HEK293T (cell line): ENCODE measurements at regions not wholly inside any gene's neighbourhood (a gene's known extent, or its start where the extent isn't known, plus 50 kb on each side); places are given as distances from the start of the nearest gene placed in this dataset.

Experiments
- CTCF ChIA-PET: fragments of 350-600 bp; formaldehyde crosslinking; extraction: SDS; loops from one replicate; lab custom pipeline; 2021; ENCODE audit warnings: antibody characterized with exemption, inconsistent platforms; lab: Yijun Ruan, JAX
- POLR2A ChIA-PET: fragments of 350-600 bp; formaldehyde crosslinking; extraction: SDS; loops from one replicate; lab custom pipeline; 2020; ENCODE audit warnings: antibody characterized with exemption, inconsistent platforms; lab: Yijun Ruan, JAX
- DNase-seq: peaks from one replicate; pipeline ENCODE4 v3.0.0; 2012; ENCODE audit warnings: mixed read lengths; ENCODE audit errors: extremely low spot score
- ARNT ChIP-seq: fragments of 450-650 bp; IDR thresholded peaks from 2 replicates; pipeline ENCODE4 v1.6.1; 2017; ENCODE audit warnings: mild to moderate bottlenecking
- BHLHE40 ChIP-seq: fragments of 450-650 bp; IDR thresholded peaks from 2 replicates; pipeline ENCODE4 v1.6.1; 2016; ENCODE audit warnings: mild to moderate bottlenecking, moderate library complexity, borderline replicate concordance
- CTBP1 ChIP-seq: fragments of 450-650 bp; IDR thresholded peaks from 2 replicates; pipeline ENCODE4 v1.6.1; 2016; ENCODE audit warnings: borderline replicate concordance
- ELF4 ChIP-seq: fragments of 450-650 bp; IDR thresholded peaks from 2 replicates; pipeline ENCODE4 v1.6.1; 2017; ENCODE audit warnings: antibody characterized with exemption
- FOXA1 ChIP-seq: fragments of 450-650 bp; IDR thresholded peaks from 2 replicates; pipeline ENCODE4 v1.6.1; 2016; ENCODE audit warnings: mild to moderate bottlenecking
- FOXK2 ChIP-seq: fragments of 450-650 bp; IDR thresholded peaks from 2 replicates; pipeline ENCODE4 v1.6.1; 2016; ENCODE audit warnings: mild to moderate bottlenecking
- FOXM1 ChIP-seq: fragments of 450-650 bp; IDR thresholded peaks from 2 replicates; pipeline ENCODE4 v1.6.1; 2017; ENCODE audit warnings: mild to moderate bottlenecking, borderline replicate concordance
- HDGF ChIP-seq: fragments of 450-650 bp; IDR thresholded peaks from 2 replicates; pipeline ENCODE4 v1.6.1; 2017; ENCODE audit warnings: antibody characterized with exemption, borderline replicate concordance
- L3MBTL2 ChIP-seq: fragments of 450-650 bp; conservative IDR thresholded peaks from 2 replicates; pipeline ENCODE4 v1.6.1; 2016; ENCODE audit warnings: mild to moderate bottlenecking
- LEF1 ChIP-seq: fragments of 450-650 bp; IDR thresholded peaks from 2 replicates; pipeline ENCODE4 v1.6.1; 2017; ENCODE audit warnings: mild to moderate bottlenecking, borderline replicate concordance
- NFRKB ChIP-seq: fragments of 450-650 bp; IDR thresholded peaks from 2 replicates; pipeline ENCODE4 v1.6.1; 2016; ENCODE audit warnings: mild to moderate bottlenecking, moderate library complexity
- PKNOX1 ChIP-seq: fragments of 450-650 bp; IDR thresholded peaks from 2 replicates; pipeline ENCODE4 v1.6.1; 2016
- SP1 ChIP-seq: fragments of 450-650 bp; IDR thresholded peaks from 2 replicates; pipeline ENCODE4 v1.6.1; 2017
- SUZ12 ChIP-seq: fragments of 450-650 bp; IDR thresholded peaks from 2 replicates; pipeline ENCODE4 v1.6.1; 2016; ENCODE audit warnings: mild to moderate bottlenecking
- TARDBP ChIP-seq: fragments of 450-650 bp; IDR thresholded peaks from 2 replicates; pipeline ENCODE4 v1.6.1; 2016
- ZNF384 ChIP-seq: fragments of 450-650 bp; IDR thresholded peaks from 2 replicates; pipeline ENCODE4 v1.6.1; 2016

- CTCF ChIA-PET = no interaction called here
- POLR2A ChIA-PET = no interaction called here
Measured at GRCh38 chr18:10068766-10069567, 155.2 kb downstream of the VAPA start.

GRCh38 chr18:10070561-10071000 is 156.8 kb downstream of the VAPA start:
- no peak for DNase-seq
- TF ChIP-seq ARNT = no peak
- no peak for TF ChIP-seq SP1
- TF ChIP-seq PKNOX1 = no peak
- TF ChIP-seq NFRKB = no peak
- TF ChIP-seq L3MBTL2 = no peak
- TF ChIP-seq FOXM1 = no peak
- no peak for TF ChIP-seq HDGF
- no peak for TF ChIP-seq BHLHE40
- no peak for TF ChIP-seq FOXA1
- CTCF ChIA-PET = no interaction called here
- POLR2A ChIA-PET = no interaction called here

More at GRCh38 chr18:10068766-10069567, 155.2 kb downstream of the VAPA start:
- no peak for DNase-seq
- no peak for TF ChIP-seq ELF4
- TF ChIP-seq L3MBTL2 = no peak
- TF ChIP-seq ARNT = no peak
- TF ChIP-seq SUZ12 = no peak
- no peak for TF ChIP-seq BHLHE40
- no peak for TF ChIP-seq FOXM1
- TF ChIP-seq CTBP1 = no peak
- no peak for TF ChIP-seq HDGF
- no peak for TF ChIP-seq LEF1
- no peak for TF ChIP-seq PKNOX1
- no peak for TF ChIP-seq ZNF384

- CTCF ChIA-PET = interaction anchor here (0.6 kb wide), 1 partner anchor 32 kb away, joined by 3 read pairs; no protein-coding TSS in a partner anchor
- POLR2A ChIA-PET = no interaction called here
Measured at GRCh38 chr18:10072671-10073175, 158.9 kb downstream of the VAPA start.

GRCh38 chr18:10074110-10074509 is 160.3 kb downstream of the VAPA start:
- POLR2A ChIA-PET = no interaction called here
- CTCF ChIA-PET = no interaction called here
- DNase-seq = no peak
- no peak for TF ChIP-seq FOXM1
- no peak for TF ChIP-seq SP1
- TF ChIP-seq FOXK2 = no peak
- no peak for TF ChIP-seq ZNF384
- TF ChIP-seq LEF1 = no peak
- TF ChIP-seq BHLHE40 = no peak
- no peak for TF ChIP-seq TARDBP
- no peak for TF ChIP-seq PKNOX1
- no peak for TF ChIP-seq CTBP1
- no peak for TF ChIP-seq NFRKB

More at GRCh38 chr18:10072671-10073175, 158.9 kb downstream of the VAPA start:
- TF ChIP-seq CTBP1 = no peak
- no peak for TF ChIP-seq FOXM1
- TF ChIP-seq SP1 = no peak
- no peak for TF ChIP-seq ZNF384
- no peak for TF ChIP-seq ARNT
- no peak for TF ChIP-seq SUZ12
- no peak for DNase-seq

- ChIA-PET CTCF (no interaction called here), POLR2A (no interaction called here)
- no peak for TF ChIP-seq HDGF
- DNase-seq = no peak
Measured at GRCh38 chr18:10074728-10075127, 160.9 kb downstream of the VAPA start.

- DNase-seq = no peak
- ChIA-PET CTCF (no interaction called here), POLR2A (no interaction called here)
- TF ChIP-seq FOXM1 (no peak), LEF1 (no peak), NFRKB (no peak), ARNT (no peak), ELF4 (no peak), SP1 (no peak), SUZ12 (no peak), PKNOX1 (no peak), BHLHE40 (no peak), HDGF (no peak), L3MBTL2 (no peak), FOXA1 (no peak), CTBP1 (no peak), FOXK2 (no peak)
Measured at GRCh38 chr18:10076502-10077030, 162.8 kb downstream of the VAPA start.
